Activated T-helper 1 cell treated with anti-CD3 and anti-CD28 coated beads, Interleukin-12 subunit alpha, Interleukin-12 subunit beta, Interleukin-2, Interleukin-4 antibody, amounts not matched to agents 30 ng/mL and 10 ng/mL and 1 ng/mL, durations not matched to agents 14 hours and 24 hours and 36 hours (primary cell): ENCODE measurements at regions not wholly inside any gene's neighbourhood (a gene's known extent, or its start where the extent isn't known, plus 50 kb on each side); places are given as distances from the start of the nearest gene placed in this dataset.

ENCODE experiments used
- DNase-seq: peaks from one replicate; pipeline ENCODE4 v3.0.0; 2021; ENCODE audit warnings: low spot score
- H3K27ac Mint-ChIP-seq: one replicate; pipeline ENCODE4 v1.8.0; 2021; ENCODE audit warnings: mild to moderate bottlenecking, mixed read lengths
- H3K27me3 Mint-ChIP-seq: one replicate; pipeline ENCODE4 v1.8.0; 2022; ENCODE audit warnings: mild to moderate bottlenecking, moderate library complexity, mixed read lengths; ENCODE audit not compliant: insufficient read depth
- H3K36me3 Mint-ChIP-seq: one replicate; pipeline ENCODE4 v1.8.0; 2021; ENCODE audit warnings: low read depth, mixed read lengths
- H3K4me1 Mint-ChIP-seq: one replicate; pipeline ENCODE4 v1.8.0; 2021; ENCODE audit warnings: low read depth, mixed read lengths
- H3K4me3 Mint-ChIP-seq: one replicate; pipeline ENCODE4 v1.8.0; 2021; ENCODE audit warnings: mild to moderate bottlenecking, moderate library complexity, mixed read lengths
- H3K9me3 Mint-ChIP-seq: one replicate; pipeline ENCODE4 v1.8.0; 2021; ENCODE audit warnings: mixed read lengths
- intact Hi-C: fragments of 100-400 bp; cut with micrococcal nuclease; formaldehyde crosslinking; loops from one replicate; pipeline ENCODE4 v1.15.1; 2024

DNA sequence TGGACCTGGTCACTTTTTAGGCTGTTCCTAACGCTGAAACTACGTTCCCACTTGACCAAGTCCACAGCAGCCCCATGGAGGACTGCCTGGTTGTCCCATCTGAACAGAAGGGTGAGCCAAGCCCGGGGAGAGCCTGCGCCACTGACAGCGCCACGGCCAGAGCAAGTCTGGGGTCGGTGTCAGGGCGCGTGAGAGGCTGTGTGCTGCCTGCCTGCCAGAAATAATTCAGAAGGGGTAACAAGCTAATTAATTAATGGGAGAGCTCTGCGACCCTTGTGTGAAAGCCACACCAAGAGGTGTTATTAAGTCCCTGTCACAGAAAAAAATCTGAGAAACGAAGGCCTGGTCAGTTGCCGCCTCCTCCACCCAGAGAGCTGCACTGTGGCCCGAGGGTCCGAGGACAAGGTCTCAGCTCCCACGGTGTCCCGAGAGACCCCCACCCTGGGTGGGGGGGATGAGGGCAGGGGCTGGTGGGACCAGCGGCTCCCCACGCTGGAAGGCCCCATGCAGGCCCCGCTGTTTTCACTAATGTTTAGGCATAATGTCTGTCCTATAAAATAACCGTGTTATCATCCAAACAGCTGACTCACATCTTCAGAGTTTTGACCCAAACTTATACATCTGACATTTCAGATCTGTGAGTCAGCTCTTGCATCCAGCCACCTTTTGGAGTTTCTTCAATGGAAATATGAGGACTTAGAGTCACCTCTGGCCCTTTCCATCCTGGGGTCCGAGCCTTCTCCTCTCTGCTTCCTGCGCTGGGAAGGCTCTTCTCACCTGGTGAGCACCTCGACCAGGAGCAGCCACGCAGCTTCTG lies 58.5 kb downstream of the DLL1 start:
- no peaks in the 10 kb centered on the region for H3K36me3 Mint-ChIP-seq
- H3K4me1 Mint-ChIP-seq = no peaks in the 10 kb centered on the region
- H3K4me3 Mint-ChIP-seq = no peak overlapping the region
- H3K27me3 Mint-ChIP-seq = no peaks in the 10 kb centered on the region
- no peak overlapping the region for H3K27ac Mint-ChIP-seq
- DNase-seq = no peak
- no peaks in the 10 kb centered on the region for H3K9me3 Mint-ChIP-seq
- intact Hi-C loops = no loop called here

- Mint-ChIP-seq H3K27ac (no peak overlapping the region), H3K4me1 (no peaks in the 10 kb centered on the region), H3K27me3 (no peaks in the 10 kb centered on the region), H3K9me3 (no peaks in the 10 kb centered on the region), H3K4me3 (no peak overlapping the region), H3K36me3 (no peaks in the 10 kb centered on the region)
- intact Hi-C loops = no loop called here
- no peak for DNase-seq
Observed at GRCh38 chr6:170231293-170232185, 59.3 kb downstream of the DLL1 start.

GRCh38 chr6:170230520-170231292 lies 60.2 kb downstream of the DLL1 start:
- H3K4me3 Mint-ChIP-seq = no peak overlapping the region
- H3K36me3 Mint-ChIP-seq = no peaks in the 10 kb centered on the region
- no peaks in the 10 kb centered on the region for H3K27me3 Mint-ChIP-seq
- intact Hi-C loops = no loop called here
- H3K9me3 Mint-ChIP-seq = no peaks in the 10 kb centered on the region
- no peaks in the 10 kb centered on the region for H3K4me1 Mint-ChIP-seq
- DNase-seq = no peak
- no peak overlapping the region for H3K27ac Mint-ChIP-seq

DNA sequence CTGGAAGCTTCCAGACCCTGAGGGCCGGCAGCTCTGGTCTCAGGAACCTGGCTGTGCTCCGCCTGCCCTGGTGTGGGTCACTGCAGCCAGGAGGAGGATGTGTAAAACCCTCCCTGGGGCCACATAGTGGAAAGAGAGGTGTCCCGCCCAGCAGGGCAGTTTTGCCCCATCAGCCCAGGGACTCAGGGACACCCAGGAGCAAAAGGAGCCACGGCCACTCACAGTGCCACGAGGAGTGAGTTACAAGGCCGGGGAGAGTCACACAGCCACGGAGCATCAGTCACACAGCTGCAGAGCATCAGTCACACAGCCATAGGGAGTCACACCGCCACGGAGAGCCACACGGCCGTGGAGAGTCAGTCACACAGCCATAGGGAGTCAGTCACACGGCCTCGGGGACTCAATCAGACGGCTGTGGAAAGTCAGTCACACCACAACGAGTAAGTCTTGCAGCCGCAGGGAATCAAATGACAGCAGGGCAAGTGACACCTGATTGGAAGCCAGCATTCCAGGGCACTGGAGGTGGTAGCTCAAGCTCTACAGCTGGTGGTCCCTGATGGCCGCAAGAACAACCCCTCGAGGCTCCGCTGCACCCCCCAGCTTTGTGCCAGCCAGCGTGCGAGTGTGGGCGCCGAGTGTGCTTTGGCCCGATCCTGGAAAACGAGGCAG lies 60.9 kb downstream of the DLL1 start:
- H3K4me3 Mint-ChIP-seq = no peak overlapping the region
- no peaks in the 10 kb centered on the region for H3K4me1 Mint-ChIP-seq
- intact Hi-C loops = no loop called here
- no peaks in the 10 kb centered on the region for H3K9me3 Mint-ChIP-seq
- H3K27ac Mint-ChIP-seq = no peak overlapping the region
- no peaks in the 10 kb centered on the region for H3K36me3 Mint-ChIP-seq
- H3K27me3 Mint-ChIP-seq = no peaks in the 10 kb centered on the region
- DNase-seq = no peak

DNA sequence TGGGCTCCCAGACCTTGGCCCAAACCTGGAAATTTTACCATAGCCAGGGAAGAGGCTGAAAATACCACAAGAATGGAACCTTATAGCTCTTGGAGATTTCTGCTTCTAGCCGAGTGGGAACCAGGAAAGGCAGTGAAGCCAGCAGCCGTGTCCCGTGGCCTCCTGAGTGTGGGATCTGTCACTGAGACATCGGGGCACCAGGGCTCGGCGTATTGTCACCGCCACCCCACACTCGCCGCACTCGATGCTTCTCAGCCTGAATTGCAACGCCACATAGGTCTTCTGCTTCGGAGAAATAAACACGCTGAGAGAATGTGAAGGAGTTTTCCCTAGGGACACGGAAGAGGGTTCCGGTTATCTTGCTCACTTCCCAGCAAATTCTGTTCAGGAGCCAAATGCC lies 61.5 kb downstream of the DLL1 start:
- intact Hi-C loops = no loop called here
- H3K4me3 Mint-ChIP-seq = no peak overlapping the region
- no peaks in the 10 kb centered on the region for H3K9me3 Mint-ChIP-seq
- H3K27ac Mint-ChIP-seq = no peak overlapping the region
- H3K36me3 Mint-ChIP-seq = no peaks in the 10 kb centered on the region
- no peaks in the 10 kb centered on the region for H3K4me1 Mint-ChIP-seq
- DNase-seq = no peak
- no peaks in the 10 kb centered on the region for H3K27me3 Mint-ChIP-seq

GRCh38 chr6:170228946-170229310 lies 62.0 kb downstream of the DLL1 start:
- DNase-seq = no peak
- Mint-ChIP-seq H3K4me1 (no peaks in the 10 kb centered on the region), H3K27ac (no peak overlapping the region), H3K4me3 (no peak overlapping the region), H3K9me3 (no peaks in the 10 kb centered on the region), H3K36me3 (no peaks in the 10 kb centered on the region), H3K27me3 (no peaks in the 10 kb centered on the region)
- intact Hi-C loops = no loop called here

DNA sequence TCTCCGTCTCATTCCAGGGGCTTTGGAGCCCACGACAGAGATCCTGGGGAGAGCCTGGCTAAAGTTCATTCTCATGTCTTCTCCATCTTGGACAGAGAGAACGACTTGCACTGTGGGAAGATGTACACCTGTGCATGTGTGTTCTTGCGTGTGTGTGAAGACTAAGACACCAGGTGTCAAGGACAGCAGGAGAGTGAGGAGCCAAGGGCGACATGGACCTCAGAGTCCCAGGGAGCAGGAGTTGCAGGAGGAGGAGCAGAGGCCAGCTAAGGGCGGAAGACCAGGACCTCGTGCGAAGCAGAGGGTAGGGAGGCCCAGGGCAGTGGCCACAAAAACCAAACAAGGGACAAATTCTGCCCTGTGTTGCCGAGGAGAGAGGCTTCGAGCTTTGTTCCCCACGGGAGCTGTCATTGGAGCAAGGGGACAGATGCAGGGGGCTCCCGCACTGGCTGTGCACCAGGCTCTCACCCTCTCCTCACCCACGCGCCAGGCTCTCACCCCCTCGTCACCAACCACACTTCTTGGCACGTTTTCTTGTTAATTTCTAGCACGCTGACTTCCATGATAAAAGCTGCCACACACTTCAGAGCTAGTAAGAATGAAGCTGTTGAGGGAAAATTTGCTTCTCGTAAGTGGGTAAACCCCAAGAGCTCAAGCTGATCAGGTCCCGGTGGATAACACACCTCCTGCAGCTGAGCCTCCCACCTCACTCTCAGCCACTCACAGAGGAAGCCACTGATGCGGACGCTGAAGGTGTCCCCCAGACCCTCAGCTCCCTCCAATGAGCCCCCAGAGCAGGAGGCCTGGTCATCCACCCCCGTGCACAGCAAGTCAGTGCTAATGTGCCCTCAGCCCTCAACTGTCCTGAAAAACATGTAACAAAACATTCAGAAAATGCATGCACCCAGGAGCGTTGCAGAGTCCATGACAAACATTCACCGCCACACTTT lies 62.6 kb downstream of the DLL1 start:
- Mint-ChIP-seq H3K9me3 (no peaks in the 10 kb centered on the region), H3K27ac (no peak overlapping the region), H3K4me3 (no peak overlapping the region), H3K27me3 (no peaks in the 10 kb centered on the region), H3K36me3 (no peaks in the 10 kb centered on the region), H3K4me1 (no peaks in the 10 kb centered on the region)
- no peak for DNase-seq
- intact Hi-C loops = no loop called here

DNA sequence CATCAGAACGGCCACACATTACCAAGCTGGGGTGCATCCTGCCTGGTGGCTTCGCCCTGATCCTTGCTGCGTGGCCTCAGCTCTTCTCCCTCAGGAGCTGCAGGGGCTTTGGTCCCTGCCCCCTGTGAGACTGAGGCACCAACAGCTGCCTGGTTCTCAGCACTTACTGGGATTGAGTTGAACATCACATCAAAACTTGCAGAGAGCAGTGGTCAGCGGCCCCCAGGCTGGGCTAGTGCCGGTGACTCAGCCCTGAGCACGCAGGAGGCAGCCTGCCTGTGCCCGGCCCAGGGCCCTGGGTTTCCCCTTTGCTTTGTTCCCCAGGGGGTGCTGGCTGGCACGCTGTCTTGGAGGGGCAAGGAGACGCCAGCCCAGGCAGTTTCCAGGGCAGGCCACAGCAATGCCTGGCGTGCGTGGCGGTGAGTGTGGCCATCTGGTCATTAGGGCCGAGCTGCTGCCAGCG lies 63.3 kb downstream of the DLL1 start:
- Mint-ChIP-seq H3K27ac (no peak overlapping the region), H3K27me3 (no peaks in the 10 kb centered on the region), H3K4me3 (no peak overlapping the region), H3K4me1 (no peaks in the 10 kb centered on the region), H3K9me3 (no peaks in the 10 kb centered on the region), H3K36me3 (no peaks in the 10 kb centered on the region)
- DNase-seq = no peak
- intact Hi-C loops = no loop called here

- Mint-ChIP-seq H3K27ac (no peak overlapping the region), H3K4me3 (no peak overlapping the region), H3K4me1 (no peaks in the 10 kb centered on the region), H3K27me3 (no peaks in the 10 kb centered on the region), H3K9me3 (no peaks in the 10 kb centered on the region), H3K36me3 (no peaks in the 10 kb centered on the region)
- intact Hi-C loops = no loop called here
- DNase-seq = no peak
Observed at GRCh38 chr6:170226647-170227046, 64.2 kb downstream of the DLL1 start.

DNA sequence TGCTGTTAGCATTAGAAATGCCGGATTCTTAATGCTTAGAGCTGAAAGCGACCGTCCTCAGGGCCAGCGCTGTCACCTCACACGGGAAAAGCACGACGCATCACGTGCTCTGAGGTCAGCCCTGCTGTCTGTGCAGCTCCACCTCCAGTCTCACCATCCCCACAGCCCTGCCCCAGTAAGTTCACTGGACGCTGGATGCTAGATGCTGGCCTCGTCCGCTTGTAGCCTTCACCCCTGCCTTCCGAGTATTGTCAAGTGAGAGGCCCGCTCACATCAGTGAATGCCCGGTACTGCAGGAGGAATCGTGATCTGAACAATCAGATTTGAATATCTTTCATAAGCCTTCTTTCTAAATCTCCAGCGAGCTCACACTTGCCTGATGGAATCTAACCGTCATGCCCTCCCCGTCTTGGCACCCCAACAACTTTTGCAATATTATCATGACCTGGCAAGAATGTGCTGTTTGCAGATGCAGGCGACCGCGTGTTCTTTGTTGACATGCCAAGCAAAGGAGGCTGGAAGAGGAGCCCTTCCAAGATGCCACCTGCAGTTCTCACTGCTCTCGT lies 64.9 kb downstream of the DLL1 start:
- Mint-ChIP-seq H3K4me3 (no peak overlapping the region), H3K27ac (no peak overlapping the region), H3K36me3 (no peaks in the 10 kb centered on the region), H3K27me3 (no peaks in the 10 kb centered on the region), H3K9me3 (no peaks in the 10 kb centered on the region), H3K4me1 (no peaks in the 10 kb centered on the region)
- intact Hi-C loops = no loop called here
- no peak for DNase-seq

GRCh38 chr6:170224694-170225660 lies 65.9 kb downstream of the DLL1 start:
- H3K36me3 Mint-ChIP-seq = no peaks in the 10 kb centered on the region
- H3K27ac Mint-ChIP-seq = no peak overlapping the region
- H3K4me1 Mint-ChIP-seq = no peaks in the 10 kb centered on the region
- no peaks in the 10 kb centered on the region for H3K9me3 Mint-ChIP-seq
- H3K27me3 Mint-ChIP-seq = no peaks in the 10 kb centered on the region
- DNase-seq = no peak
- H3K4me3 Mint-ChIP-seq = no peak overlapping the region
- intact Hi-C loops = no loop called here
